Upper lobe of right lung (tissue), 1 donor: ENCODE measurements at regions not wholly inside any gene's neighbourhood (a gene's known extent, or its start where the extent isn't known, plus 50 kb on each side); places are given as distances from the start of the nearest gene placed in this dataset.
"Not testable (repeated sequence)": the region's sequence is repeated elsewhere in the genome, so short reads cannot be mapped to it uniquely, and the experiment has no call there.

ENCODE experiments used
- ATAC-seq: fragments of 200-7000 bp; cut with Tn5 transposase; one replicate; pipeline ENCODE4 v1.9.1; 2020; ENCODE audit warnings: mild to moderate bottlenecking, moderate library complexity
- DNase-seq: peaks from one replicate; pipeline ENCODE4 v3.0.0-alpha.2; 2020
- H3K27ac ChIP-seq: fragments of 200-600 bp; one replicate; pipeline ENCODE4 v1.8.0; 2022
- H3K27me3 ChIP-seq: fragments of 200-600 bp; one replicate; pipeline ENCODE4 v1.8.0; 2022; ENCODE audit warnings: mild to moderate bottlenecking
- H3K36me3 ChIP-seq: fragments of 200-600 bp; one replicate; pipeline ENCODE4 v1.8.0; 2022
- H3K4me1 ChIP-seq: fragments of 200-600 bp; one replicate; pipeline ENCODE4 v1.8.0; 2022
- H3K4me3 ChIP-seq: fragments of 200-600 bp; one replicate; pipeline ENCODE4 v1.8.0; 2022; ENCODE audit warnings: mild to moderate bottlenecking
- H3K9me3 ChIP-seq: fragments of 200-600 bp; one replicate; pipeline ENCODE4 v1.8.0; 2022
- CTCF ChIP-seq: fragments of 200-600 bp; IDR thresholded peaks from one replicate; pipeline ENCODE4 v1.8.0; 2022; ENCODE audit warnings: antibody characterized with exemption
- intact Hi-C: fragments of 100-400 bp; cut with DNase I; formaldehyde crosslinking; loops from one replicate; pipeline ENCODE4 v1.11.0; 2022
- donor health status: DM: no; HTN: yes; CAD: no; lungs with severe emphysema.

GRCh38 chr11:29163231-29163630 lies 853.6 kb downstream of the KCNA4 start:
- Histone ChIP-seq H3K4me3 (no peak overlapping the region), H3K36me3 (no peaks in the 10 kb centered on the region), H3K4me1 (no peaks in the 10 kb centered on the region), H3K27me3 (no peaks in the 10 kb centered on the region), H3K27ac (no peak overlapping the region), H3K9me3 (no peaks in the 10 kb centered on the region)
- no peak for DNase-seq
- TF ChIP-seq CTCF: no peak
- no peak for ATAC-seq
- intact Hi-C loops: no loop called here

- intact Hi-C loops: no loop called here
- TF ChIP-seq CTCF: no peak
These were observed 854.3 kb downstream of the KCNA4 start for GRCh38 chr11:29162491-29162890.

GRCh38 chr11:29161191-29161590 lies 855.6 kb downstream of the KCNA4 start:
- Histone ChIP-seq H3K36me3 (no peaks in the 10 kb centered on the region), H3K4me1 (no peaks in the 10 kb centered on the region), H3K27me3 (no peaks in the 10 kb centered on the region), H3K27ac (no peak overlapping the region), H3K4me3 (no peak overlapping the region), H3K9me3 (no peaks in the 10 kb centered on the region)
- ATAC-seq (no peak), DNase-seq (no peak)
- intact Hi-C loops: no loop called here
- TF ChIP-seq CTCF: no peak

More at GRCh38 chr11:29162491-29162890, 854.3 kb downstream of the KCNA4 start:
- ATAC-seq (no peak), DNase-seq (no peak)
- Histone ChIP-seq H3K36me3 (no peaks in the 10 kb centered on the region), H3K9me3 (no peaks in the 10 kb centered on the region), H3K27ac (no peak overlapping the region), H3K27me3 (no peaks in the 10 kb centered on the region), H3K4me1 (no peaks in the 10 kb centered on the region), H3K4me3 (no peak overlapping the region)

- H3K4me1 ChIP-seq: no peaks in the 10 kb centered on the region
- H3K27me3 ChIP-seq: no peaks in the 10 kb centered on the region
- H3K27ac ChIP-seq: no peak overlapping the region
- H3K4me3 ChIP-seq: no peak overlapping the region
- TF ChIP-seq CTCF: peak; percentile 60
- ATAC-seq: peak; percentile 88
- intact Hi-C loops: no loop called here
- no peak for DNase-seq
- H3K36me3 ChIP-seq: no peaks in the 10 kb centered on the region
- H3K9me3 ChIP-seq: no peaks in the 10 kb centered on the region
These were observed 857.0 kb downstream of the KCNA4 start for GRCh38 chr11:29159552-29160465.

DNA sequence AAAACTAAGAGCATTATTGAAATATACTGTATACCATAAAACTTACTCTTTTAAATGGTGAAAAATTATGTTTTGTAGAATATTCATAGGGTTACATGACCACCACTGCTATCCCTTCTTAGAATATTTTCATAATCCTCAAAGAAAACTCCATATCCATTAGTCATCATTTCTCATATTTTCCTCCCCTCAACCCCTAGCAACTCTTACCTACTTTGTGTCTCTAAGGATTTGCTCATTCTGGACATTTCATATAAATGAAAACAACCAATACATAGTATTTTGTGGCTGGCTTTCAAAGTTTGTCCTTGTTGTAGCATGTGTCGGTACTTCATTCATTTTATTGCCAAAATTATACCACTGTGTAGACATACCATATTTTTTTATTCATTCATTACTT lies 863.8 kb downstream of the KCNA4 start:
- DNase-seq: no peak
- Histone ChIP-seq H3K27me3 (no peaks in the 10 kb centered on the region), H3K4me3 (no peak overlapping the region), H3K36me3 (no peaks in the 10 kb centered on the region), H3K4me1 (no peaks in the 10 kb centered on the region), H3K27ac (no peak overlapping the region), H3K9me3 (peaks cover 5% of the 10 kb centered on the region)
- intact Hi-C loops: no loop called here
- no peak for ATAC-seq
- TF ChIP-seq CTCF: no peak

- not testable (repeated sequence) for H3K27me3 ChIP-seq
These were observed 874.3 kb downstream of the KCNA4 start for GRCh38 chr11:29142573-29142972.

More at GRCh38 chr11:29142573-29142972, 874.3 kb downstream of the KCNA4 start:
- H3K4me3 ChIP-seq, intact Hi-C loops, H3K27ac ChIP-seq, DNase-seq, H3K9me3 ChIP-seq, ATAC-seq, H3K36me3 ChIP-seq, H3K4me1 ChIP-seq: not testable (repeated sequence)
